ENCODE measurements at regions not wholly inside any gene's neighbourhood (a gene's known extent, or its start where the extent isn't known, plus 50 kb on each side); places are given as distances from the start of the nearest gene placed in this dataset.

- WGBS (ENCODE audit: extremely low coverage, insufficient read length, low lambda C conversion rate): no CpG with 5 or more reads among the region's 1 CpG
Observed at GRCh38 chr1:190663962-190664361, 186.3 kb upstream of the BRINP3 start.

More at GRCh38 chr1:190663962-190664361, 186.3 kb upstream of the BRINP3 start:
- no peaks in the 10 kb centered on the region for H3K9me3 ChIP-seq (ENCODE audit: control insufficient read depth, low read depth, low read length)
- no peak overlapping the region for H3K23ac ChIP-seq (ENCODE audit: insufficient read length, low read depth, low read length)
- no peaks in the 10 kb centered on the region for H3K79me2 ChIP-seq (ENCODE audit: insufficient read depth, low read length)
- no peak overlapping the region for H3K14ac ChIP-seq (ENCODE audit: insufficient read depth, low read length)
- H2BK20ac ChIP-seq (ENCODE audit: low read depth, low read length, poor library complexity, severe bottlenecking): no peak overlapping the region
- H3K4me1 ChIP-seq (ENCODE audit: insufficient read depth, low read length): no peaks in the 10 kb centered on the region
- H3K18ac ChIP-seq (ENCODE audit: insufficient read length, low read depth, low read length): no peak overlapping the region
- no peak overlapping the region for H2AK5ac ChIP-seq (ENCODE audit: insufficient read length, low read length)
- no peaks in the 10 kb centered on the region for H3K4me1 Mint-ChIP-seq
- TF ChIP-seq CTCF (conservative IDR thresholded peaks at IDR 0.05): no peak
- no peak for DNase-seq
- H2BK15ac ChIP-seq (ENCODE audit: low read depth, low read length): no peak overlapping the region
- no peak overlapping the region for H3K4me3 Mint-ChIP-seq
- no peak overlapping the region for H3K56ac ChIP-seq (ENCODE audit: insufficient read length, low read depth, low read length)
- H3K23me2 ChIP-seq (ENCODE audit: insufficient read length, low read depth, low read length, poor library complexity, severe bottlenecking): no peaks in the 10 kb centered on the region
- H3K27ac ChIP-seq (ENCODE audit: insufficient read length, low read depth, low read length): no peak overlapping the region
- H3K4ac ChIP-seq (ENCODE audit: low read depth, low read length): no peak overlapping the region
- H3T11ph ChIP-seq (ENCODE audit: low read length): no peak overlapping the region
- H2BK12ac ChIP-seq (ENCODE audit: insufficient read length, low read depth, low read length): no peak overlapping the region
- H3K27me3 Mint-ChIP-seq (ENCODE audit: low read depth): no peaks in the 10 kb centered on the region
- H3K4me2 ChIP-seq (ENCODE audit: insufficient read depth, insufficient read length, low read length): no peak overlapping the region
- no peak overlapping the region for H2BK120ac ChIP-seq (ENCODE audit: low read depth, low read length, poor library complexity, severe bottlenecking)
- H3K36me3 Mint-ChIP-seq (ENCODE audit: insufficient read depth in 1 of 3, low read depth in 3 of 3): no peaks in the 10 kb centered on the region
- H4K8ac ChIP-seq (replicated peaks; ENCODE audit: insufficient read length, low read depth, low read length): no peak overlapping the region
- H2BK5ac ChIP-seq (ENCODE audit: insufficient read length, low read length): no peak overlapping the region
- H2AFZ ChIP-seq (ENCODE audit: low read length): no peak overlapping the region
- no peaks in the 10 kb centered on the region for H4K20me1 ChIP-seq (ENCODE audit: control insufficient read depth, insufficient read depth, insufficient read length)
- no peaks in the 10 kb centered on the region for H3K9me3 Mint-ChIP-seq
- no peak overlapping the region for H4K5ac ChIP-seq (ENCODE audit: insufficient read length, low read depth, low read length)
- no peaks in the 10 kb centered on the region for H3K27me3 ChIP-seq (ENCODE audit: insufficient read depth, low read length)
- H3K79me1 ChIP-seq (ENCODE audit: insufficient read depth, low read depth, low read length, poor library complexity, severe bottlenecking): no peaks in the 10 kb centered on the region
- no peak overlapping the region for H3K27ac Mint-ChIP-seq
- H4K91ac ChIP-seq (ENCODE audit: insufficient read length, low read depth, low read length): no peak overlapping the region
- H3K9ac ChIP-seq (ENCODE audit: extremely low read depth, insufficient read length, low read length): no peak overlapping the region
